Stimulated activated CD4-positive, alpha-beta T cell treated with anti-CD3 and anti-CD28 coated beads, TNF-alpha, amount 100 ng/mL, for 4 hours (primary cell): ENCODE measurements at regions not wholly inside any gene's neighbourhood (a gene's known extent, or its start where the extent isn't known, plus 50 kb on each side); places are given as distances from the start of the nearest gene placed in this dataset.
"Not testable (repeated sequence)": the region's sequence is repeated elsewhere in the genome, so short reads cannot be mapped to it uniquely, and the experiment has no call there.

Experiments used
- DNase-seq, 3 experiments: peaks; one replicate each; pipeline ENCODE4 v3.0.0-alpha.2; 2020; ENCODE audit warnings: low read depth in 3 of 3

- DNase-seq: no peak
Observed at GRCh38 chrX:45404206-45404605, 203.5 kb upstream of the DIPK2B start.

DNA sequence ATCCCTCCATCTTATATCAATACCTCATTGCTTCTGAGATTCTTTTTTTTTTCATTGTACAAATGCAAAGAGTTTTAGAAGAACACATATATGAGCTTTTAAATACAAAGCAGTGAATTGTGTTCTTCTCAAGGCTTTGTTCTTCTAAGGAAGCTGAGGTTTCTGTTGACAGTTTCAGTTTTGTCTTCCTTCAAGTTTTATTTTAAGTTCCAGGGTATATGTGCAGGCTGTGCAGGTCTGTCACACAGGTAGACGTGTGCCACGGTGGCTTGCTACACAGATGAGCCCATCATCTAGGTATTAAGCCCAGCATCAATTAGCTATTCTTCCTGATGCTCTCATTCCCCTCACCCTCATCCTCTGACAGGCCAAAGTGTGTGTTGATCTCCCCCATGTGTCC is 201.2 kb upstream of the DIPK2B start:
- no peak for DNase-seq

- not testable (repeated sequence) for DNase-seq
Observed at GRCh38 chrX:45400951-45401725, 200.5 kb upstream of the DIPK2B start.

GRCh38 chrX:45400027-45400779 is 199.5 kb upstream of the DIPK2B start:
- DNase-seq: no peak

DNA sequence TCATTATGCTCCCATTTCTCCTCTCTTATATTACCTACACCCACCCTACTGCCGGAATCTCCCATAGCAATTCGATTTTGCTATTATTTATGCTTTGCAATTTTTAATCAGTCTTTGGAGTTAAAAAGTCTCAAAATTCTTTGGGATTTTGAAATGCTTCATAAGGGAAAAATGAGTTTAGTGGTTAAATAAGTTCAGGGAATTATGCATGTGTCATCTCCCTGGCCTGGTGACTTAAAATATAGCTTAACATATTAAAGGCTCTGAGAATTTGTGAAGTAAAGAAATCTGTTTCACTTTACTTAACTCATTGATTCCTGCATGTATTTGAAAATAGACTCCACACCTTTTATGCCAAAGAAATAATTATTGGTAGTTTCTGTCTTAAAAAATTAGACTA is 185.1 kb upstream of the DIPK2B start:
- DNase-seq: no peak

- no peak for DNase-seq
Observed at GRCh38 chrX:45381841-45382240, 181.2 kb upstream of the DIPK2B start.

DNA sequence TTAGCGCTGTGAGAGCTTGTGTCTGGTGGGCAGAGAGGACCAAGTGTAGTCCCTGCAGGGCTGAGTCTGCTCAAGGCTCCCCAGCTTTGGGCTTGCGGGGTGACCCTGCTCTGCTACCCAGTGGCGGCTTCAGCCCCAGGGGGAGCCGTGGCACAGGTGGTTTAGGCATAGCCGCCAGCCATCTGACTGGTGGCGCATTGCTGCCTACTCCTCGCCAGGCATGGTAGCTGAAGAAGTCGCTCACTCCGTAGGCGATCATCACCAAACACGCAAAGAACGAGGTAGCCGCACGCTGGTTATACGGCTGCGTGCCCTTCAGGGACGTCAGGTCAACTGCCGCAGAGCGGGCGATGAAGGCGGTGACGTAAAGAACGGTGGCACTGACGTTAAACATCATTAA is 180.7 kb upstream of the DIPK2B start:
- no peak for DNase-seq

DNA sequence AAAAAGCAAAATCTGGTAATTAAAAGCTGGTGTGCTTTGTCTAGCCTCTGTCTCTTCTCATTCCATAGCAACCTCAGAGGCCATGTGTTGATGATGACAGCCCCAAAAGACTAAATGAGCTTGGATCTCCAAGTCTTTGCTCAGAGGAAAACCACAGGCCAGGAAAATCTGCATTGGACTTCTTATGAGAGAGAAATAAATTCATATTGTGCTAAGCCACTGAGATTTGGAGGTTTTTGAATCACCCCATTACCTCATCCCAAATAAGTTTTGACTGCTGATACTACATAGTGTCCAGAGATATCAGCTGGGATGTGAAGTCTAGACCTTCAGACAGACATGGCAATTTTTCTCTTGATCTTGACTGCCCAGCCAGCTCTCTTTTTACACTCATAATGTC is 178.6 kb upstream of the DIPK2B start:
- no peak for DNase-seq

GRCh38 chrX:45372151-45372550 is 171.5 kb upstream of the DIPK2B start:
- DNase-seq: no peak

GRCh38 chrX:45368705-45369104 is 168.0 kb upstream of the DIPK2B start:
- no peak for DNase-seq

GRCh38 chrX:45363596-45363995 is 162.9 kb upstream of the DIPK2B start:
- DNase-seq: no peak

GRCh38 chrX:45360571-45360970 is 159.9 kb upstream of the DIPK2B start:
- no peak for DNase-seq

GRCh38 chrX:45358392-45358791 is 157.7 kb upstream of the DIPK2B start:
- no peak for DNase-seq

DNA sequence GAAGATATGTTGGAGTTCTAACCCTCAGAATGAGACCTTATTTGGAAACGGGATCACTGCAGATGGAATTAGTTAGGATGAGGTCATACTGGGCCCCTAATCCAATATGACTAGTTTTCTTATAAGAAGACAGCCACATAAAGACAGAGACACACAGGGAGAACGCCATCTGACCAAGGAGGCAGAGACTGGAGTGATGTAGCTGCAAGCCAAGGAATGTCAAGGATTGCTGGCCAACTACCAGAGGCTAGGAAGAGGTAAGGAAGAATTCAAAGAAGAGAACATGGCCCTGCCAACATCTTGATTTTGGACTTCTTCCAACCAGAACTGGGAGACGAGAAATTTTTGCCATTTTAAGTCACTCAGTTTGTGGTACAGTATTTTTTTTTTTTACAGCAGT is 152.8 kb upstream of the DIPK2B start:
- DNase-seq: no peak

- no peak for DNase-seq
Observed at GRCh38 chrX:45352611-45353010, 151.9 kb upstream of the DIPK2B start.

- DNase-seq: no peak
Observed at GRCh38 chrX:45351478-45351877, 150.8 kb upstream of the DIPK2B start.

- DNase-seq: no peak
Observed at GRCh38 chrX:45348296-45348695, 147.6 kb upstream of the DIPK2B start.

DNA sequence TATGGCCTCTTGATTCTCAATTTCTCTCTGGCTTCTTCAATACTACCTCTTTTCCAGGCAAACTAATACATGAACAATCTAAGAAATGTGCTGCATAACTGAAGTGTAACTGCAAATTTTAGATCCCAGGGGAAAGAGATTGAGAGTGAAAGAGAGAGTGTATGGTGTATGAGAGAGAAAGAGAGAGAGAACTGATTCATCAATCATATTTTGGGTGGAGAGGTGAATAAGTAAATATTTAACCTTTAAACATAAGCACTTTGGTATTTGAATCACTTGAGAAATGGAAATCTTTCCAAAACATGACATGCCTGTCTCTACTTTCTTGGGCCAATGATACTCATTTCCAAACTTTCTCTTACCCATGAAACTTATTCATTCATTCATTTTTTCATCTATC is 147.2 kb upstream of the DIPK2B start:
- no peak for DNase-seq

GRCh38 chrX:45344594-45344993 is 143.9 kb upstream of the DIPK2B start:
- no peak for DNase-seq

GRCh38 chrX:45329217-45329616 is 128.5 kb upstream of the DIPK2B start:
- DNase-seq: no peak

- no peak for DNase-seq
Observed at GRCh38 chrX:45324941-45325340, 124.3 kb upstream of the DIPK2B start.

DNA sequence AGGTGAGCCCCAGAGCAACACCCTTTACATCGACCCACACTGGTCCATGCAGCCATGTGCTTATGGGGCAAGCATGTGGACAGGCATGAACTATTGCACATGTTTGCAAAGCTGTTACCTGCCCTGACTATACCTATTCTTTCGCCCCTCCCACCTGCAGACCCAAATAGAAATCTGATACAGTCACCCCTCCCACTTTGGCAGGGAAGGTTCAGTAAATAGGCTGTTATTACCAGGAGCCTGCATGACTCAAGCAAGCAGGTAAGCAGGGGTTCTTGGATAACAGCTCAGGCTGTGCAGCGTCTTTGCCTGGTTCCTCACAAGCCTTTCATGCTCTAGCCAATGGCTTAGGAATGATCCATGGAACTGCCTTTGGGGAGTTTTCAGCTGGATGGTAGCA is 122.7 kb upstream of the DIPK2B start:
- no peak for DNase-seq

- no peak for DNase-seq
Observed at GRCh38 chrX:45322820-45323219, 122.1 kb upstream of the DIPK2B start.
